HepG2 (cell line): ENCODE measurements at regions not wholly inside any gene's neighbourhood (a gene's known extent, or its start where the extent isn't known, plus 50 kb on each side); places are given as distances from the start of the nearest gene placed in this dataset.

Experiments
- ATAC-seq: fragments of 200-7000 bp; cut with Tn5 transposase; 3 replicates; pipeline ENCODE4 v1.9.1; 2020; ENCODE audit warnings: mild to moderate bottlenecking, moderate library complexity
- BruUV-seq: library from RNA; stranded (reverse); fragments of 400-500 nt; replicated peaks from 2 replicates; lab custom pipeline; 2021; lab: Mats Ljungman, UMichigan
- CTCF ChIA-PET: fragments of 300-600 bp; formaldehyde crosslinking; extraction: SDS; loops from one replicate; lab custom pipeline; 2021; ENCODE audit warnings: low total read pairs, inconsistent platforms, low intra/inter-chr PET ratio; lab: Yijun Ruan, JAX
- POLR2A ChIA-PET: fragments of 350-600 bp; sonication (Branson Sonifier 250); formaldehyde crosslinking; loops from one replicate; lab custom pipeline; 2020; ENCODE audit warnings: antibody characterized with exemption, inconsistent platforms; lab: Yijun Ruan, JAX
- DNase-seq: peaks from one replicate; pipeline ENCODE4 v3.0.0-alpha.2; 2015; ENCODE audit warnings: low spot score
- FAIRE-seq: peaks from 3 replicates; lab custom pipeline; 2011; peaks lifted over from hg19 to GRCh38; lab: Jason Lieb, UNC
- H2AFZ ChIP-seq: one replicate; pipeline ENCODE4 v1.6.1; 2011; ENCODE audit warnings: low read length, inconsistent platforms
- H3K27ac ChIP-seq: fragments of 300-600 bp; 3 replicates; pipeline ENCODE4 v1.8.0; 2011; ENCODE audit warnings: mixed run types, mild to moderate bottlenecking, mixed read lengths, low read length, inconsistent platforms; ENCODE audit not compliant: insufficient read depth; ENCODE audit errors: extremely low read length
- H3K27me3 ChIP-seq, 2 experiments: fragments of 200-600 bp in 1 of 2; 2 replicates in 1 of 2; 3 replicates in 1 of 2; pipeline versions ENCODE4 v1.6.0 to v1.8.0; 2011; ENCODE audit warnings: low read length in 2 of 2, mild to moderate bottlenecking in 2 of 2, moderate library complexity in 2 of 2, inconsistent platforms in 1 of 2; ENCODE audit not compliant: insufficient read depth in 2 of 2, control insufficient read depth in 1 of 2
- H3K36me3 ChIP-seq, 2 experiments: fragments of 200-600 bp in 1 of 2; replicated peaks in 1 of 2; 2 replicates in 1 of 2; 3 replicates in 1 of 2; pipeline versions ENCODE4 v1.5.1 to v1.8.0; 2011; ENCODE audit warnings: low read length in 2 of 2, inconsistent platforms in 1 of 2; ENCODE audit not compliant: insufficient read depth in 2 of 2, control insufficient read depth in 1 of 2
- H3K4me1 ChIP-seq: 2 replicates; pipeline ENCODE4 v1.5.1; 2012; ENCODE audit warnings: low read length, inconsistent platforms; ENCODE audit not compliant: insufficient read depth
- H3K4me2 ChIP-seq: 2 replicates; pipeline ENCODE4 v1.6.0; 2011; ENCODE audit warnings: low read depth, low read length, inconsistent platforms
- H3K4me3 ChIP-seq, 3 experiments: fragments of 200-600 bp in 1 of 3; sonication (generic), shearing (Covaris generic) in 1 of 3; replicated peaks in 1 of 3; 2 replicates each; pipeline ENCODE4 v1.5.1; 2011 to 2016; ENCODE audit warnings: low read length in 3 of 3, inconsistent platforms in 2 of 3, low read depth in 2 of 3, mild to moderate bottlenecking in 2 of 3, control low read depth in 1 of 3, mixed read lengths in 1 of 3; ENCODE audit not compliant: insufficient read depth in 1 of 3
- H3K79me2 ChIP-seq: one replicate; pipeline ENCODE4 v1.6.1; 2011; ENCODE audit warnings: low read length, inconsistent platforms; ENCODE audit not compliant: insufficient read depth
- H3K9ac ChIP-seq: 2 replicates; pipeline ENCODE4 v1.6.0; 2011; ENCODE audit warnings: mild to moderate bottlenecking, low read depth, low read length, inconsistent platforms; ENCODE audit not compliant: insufficient read depth
- H3K9me3 ChIP-seq: 2 replicates; pipeline ENCODE4 v1.5.1; 2012; ENCODE audit warnings: mild to moderate bottlenecking, low read length
- H4K20me1 ChIP-seq: 2 replicates; pipeline ENCODE4 v1.6.0; 2011; ENCODE audit warnings: inconsistent platforms, mild to moderate bottlenecking, low read length, moderate library complexity; ENCODE audit not compliant: insufficient read depth
- EHMT2 ChIP-seq: fragments of 200-600 bp; sonication (generic); IDR thresholded peaks from 2 replicates; pipeline ENCODE4 v1.7.0; 2017; ENCODE audit warnings: antibody characterized with exemption, low read depth, low read length, borderline replicate concordance
- MYNN ChIP-seq: sonication (generic); formaldehyde crosslinking; IDR thresholded peaks from 2 replicates; pipeline ENCODE4 v1.4.0; 2020; ENCODE audit warnings: mild to moderate bottlenecking, low read depth, missing genetic modification reagents
- ZBTB20 ChIP-seq: sonication (generic); formaldehyde crosslinking; IDR thresholded peaks from 2 replicates; pipeline ENCODE4 v1.8.1; 2023; ENCODE audit warnings: missing genetic modification reagents, low read depth, mild to moderate bottlenecking, borderline replicate concordance
- ZNF20 ChIP-seq: sonication (generic); formaldehyde crosslinking; IDR thresholded peaks from 2 replicates; pipeline ENCODE4 v1.4.0; 2020; ENCODE audit warnings: mild to moderate bottlenecking, moderate library complexity, missing genetic modification reagents
- WGBS: methylation state at CpG from one replicate; pipeline ENCODE4 v1.1.6; 2017; ENCODE audit warnings: low lambda C conversion rate; 5-methylcytosine and 5-hydroxymethylcytosine counted together
- in situ Hi-C: cut with HindIII; loops from 2 replicates; pipeline ENCODE4 v1.10.0; 2017; ENCODE audit warnings: low pct_unique_long_range_greater_than_20kb; ENCODE audit not compliant: extremely low pct_ligation_motif_present
- intact Hi-C: fragments of 100-400 bp; cut with micrococcal nuclease; formaldehyde crosslinking; loops from one replicate; pipeline ENCODE4 v1.10.0; 2022; ENCODE audit not compliant: unreplicated experiment

DNA sequence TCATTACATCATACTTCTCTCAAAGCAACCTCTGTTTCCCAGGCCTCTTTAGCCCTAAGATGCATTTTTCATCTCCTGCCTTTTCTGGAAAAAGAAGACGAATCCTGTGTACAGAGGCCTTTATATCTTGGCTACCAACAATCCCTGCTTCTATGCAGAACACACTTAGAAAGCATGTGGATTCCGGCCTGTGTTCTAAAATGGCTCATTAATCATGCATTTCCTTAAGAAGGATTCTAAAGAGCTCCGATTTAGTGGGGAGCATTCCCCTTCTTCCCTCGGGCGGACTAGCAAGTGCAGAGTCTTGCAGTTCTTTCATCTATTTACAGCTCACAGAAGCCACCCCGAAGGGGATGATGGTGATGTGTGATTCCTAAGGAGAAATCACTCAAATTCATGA is 1212.9 kb downstream of the TYW1 start:
- in situ Hi-C loops (no loop called here), intact Hi-C loops (no loop called here)
- POLR2A ChIA-PET, result no interaction called here
- CTCF ChIA-PET, result no interaction called here
- no peak overlapping the region for H3K9ac ChIP-seq
- no peaks in the 10 kb centered on the region for H3K36me3 ChIP-seq
- H3K4me1 ChIP-seq, result no peaks in the 10 kb centered on the region
- DNase-seq, result no peak
- TF ChIP-seq MYNN (CRISPR knock-in tag) (no peak), ZNF20 (CRISPR knock-in tag) (no peak), ZBTB20 (CRISPR knock-in tag) (no peak)
- no peaks in the 10 kb centered on the region for H4K20me1 ChIP-seq
- H3K4me2 ChIP-seq, result no peak overlapping the region
- no peak overlapping the region for H2AFZ ChIP-seq
- BruUV-seq, result no TSS peak
- FAIRE-seq, result no peak
- no peaks in the 10 kb centered on the region for H3K27me3 ChIP-seq
- 1% methylated on average over 6 of the region's 6 CpGs for WGBS
- ATAC-seq, result no peak
- no peaks in the 10 kb centered on the region for H3K9me3 ChIP-seq
- H3K4me3 ChIP-seq, result no peak overlapping the region
- H3K79me2 ChIP-seq, result no peaks in the 10 kb centered on the region
- H3K27ac ChIP-seq, result no peak overlapping the region

DNA sequence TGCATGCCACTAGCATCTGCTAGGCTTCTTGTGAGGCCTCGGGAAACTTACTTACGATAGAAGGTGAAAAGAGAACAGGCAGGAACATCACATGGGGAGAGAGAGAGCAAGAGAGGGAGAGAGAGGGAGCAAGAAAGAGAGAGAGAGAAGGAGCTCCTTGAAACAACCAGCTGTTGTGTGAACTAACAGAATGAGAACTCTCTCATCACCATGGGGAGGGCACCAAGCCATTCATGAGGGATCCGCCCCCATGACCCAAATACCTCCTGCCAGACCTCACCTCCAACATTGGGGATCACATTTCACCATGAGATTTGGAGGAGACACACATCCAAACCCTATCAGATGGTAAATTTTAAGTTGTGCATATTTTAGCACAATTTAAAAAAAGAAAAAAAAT is 1217.2 kb downstream of the TYW1 start:
- ChIA-PET POLR2A (no interaction called here), CTCF (no interaction called here)
- FAIRE-seq (no peak), DNase-seq (no peak), ATAC-seq (no peak)
- intact Hi-C loops (no loop called here), in situ Hi-C loops (no loop called here)
- no peak overlapping the region for H3K9ac ChIP-seq
- H4K20me1 ChIP-seq, result no peaks in the 10 kb centered on the region
- 55% methylated on average over 3 of the region's 3 CpGs for WGBS
- no TSS peak for BruUV-seq
- no peaks in the 10 kb centered on the region for H3K4me1 ChIP-seq
- no peaks in the 10 kb centered on the region for H3K27me3 ChIP-seq
- no peak overlapping the region for H2AFZ ChIP-seq
- H3K4me2 ChIP-seq, result no peak overlapping the region
- no peaks in the 10 kb centered on the region; the same call in 1 of the 2 replicates for H3K9me3 ChIP-seq
- H3K36me3 ChIP-seq, result no peaks in the 10 kb centered on the region
- no peak overlapping the region for H3K27ac ChIP-seq
- TF ChIP-seq EHMT2, result no peak
- no peak overlapping the region for H3K4me3 ChIP-seq
- H3K79me2 ChIP-seq, result no peaks in the 10 kb centered on the region
